ENCODE measurements at regions not wholly inside any gene's neighbourhood (a gene's known extent, or its start where the extent isn't known, plus 50 kb on each side); places are given as distances from the start of the nearest gene placed in this dataset.

DNA sequence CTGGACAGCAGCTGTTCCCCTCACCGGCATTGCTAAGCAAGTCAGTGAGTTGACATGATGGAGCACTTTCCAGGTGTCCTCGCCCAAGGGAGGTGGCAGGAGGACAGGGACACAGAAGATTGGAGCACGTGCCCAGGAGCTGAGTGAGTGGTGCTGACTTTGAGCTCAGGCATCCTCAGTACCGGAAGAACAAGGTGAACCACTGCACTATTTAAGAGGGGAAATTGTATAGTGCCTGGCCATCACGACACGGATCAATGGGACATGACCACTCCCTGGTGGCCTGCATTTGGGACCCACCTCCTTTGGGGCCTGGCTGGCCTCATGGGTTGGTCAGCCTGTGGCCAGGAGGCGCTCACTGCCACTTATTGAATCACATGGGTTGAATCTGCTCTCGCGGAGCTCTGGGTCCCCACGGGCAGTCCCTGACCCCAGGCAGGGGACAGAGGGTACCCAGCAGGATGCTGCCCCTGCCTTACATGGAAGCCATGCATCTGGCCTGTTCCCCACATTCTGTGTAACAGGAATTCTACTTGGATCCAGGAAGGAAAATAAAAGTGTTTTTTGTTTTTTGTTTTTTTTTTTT, 206.9 kb upstream of the ZNF536 start:
- TF ChIP-seq MAX (IDR thresholded peaks at IDR 0.05) (no peak), EZH2 (IDR thresholded peaks at IDR 0.05) (no peak), ZNF274 (IDR thresholded peaks at IDR 0.05; ENCODE audit: low read depth, low read length) (no peak), ZFX (IDR thresholded peaks at IDR 0.05) (no peak), EZH2phosphoT487 (IDR thresholded peaks at IDR 0.05; ENCODE audit: borderline replicate concordance) (no peak), SIN3A (IDR thresholded peaks at IDR 0.05; ENCODE audit: low read depth) (no peak), SP1 (IDR thresholded peaks at IDR 0.05; ENCODE audit: low read depth) (no peak), EGR1 (IDR thresholded peaks at IDR 0.05; ENCODE audit: low read depth) (no peak), YY1 (IDR thresholded peaks at IDR 0.05; ENCODE audit: extremely low read depth, insufficient replicate concordance, low read depth, low read length) (no peak), POLR2AphosphoS5 (IDR thresholded peaks at IDR 0.05; ENCODE audit: low read depth, low read length) (no peak), REST (IDR thresholded peaks at IDR 0.05; ENCODE audit: low read depth) (no peak), ELF1 (IDR thresholded peaks at IDR 0.05; ENCODE audit: borderline replicate concordance, low read depth) (no peak)
- TF ChIP-seq, protein P1, sequence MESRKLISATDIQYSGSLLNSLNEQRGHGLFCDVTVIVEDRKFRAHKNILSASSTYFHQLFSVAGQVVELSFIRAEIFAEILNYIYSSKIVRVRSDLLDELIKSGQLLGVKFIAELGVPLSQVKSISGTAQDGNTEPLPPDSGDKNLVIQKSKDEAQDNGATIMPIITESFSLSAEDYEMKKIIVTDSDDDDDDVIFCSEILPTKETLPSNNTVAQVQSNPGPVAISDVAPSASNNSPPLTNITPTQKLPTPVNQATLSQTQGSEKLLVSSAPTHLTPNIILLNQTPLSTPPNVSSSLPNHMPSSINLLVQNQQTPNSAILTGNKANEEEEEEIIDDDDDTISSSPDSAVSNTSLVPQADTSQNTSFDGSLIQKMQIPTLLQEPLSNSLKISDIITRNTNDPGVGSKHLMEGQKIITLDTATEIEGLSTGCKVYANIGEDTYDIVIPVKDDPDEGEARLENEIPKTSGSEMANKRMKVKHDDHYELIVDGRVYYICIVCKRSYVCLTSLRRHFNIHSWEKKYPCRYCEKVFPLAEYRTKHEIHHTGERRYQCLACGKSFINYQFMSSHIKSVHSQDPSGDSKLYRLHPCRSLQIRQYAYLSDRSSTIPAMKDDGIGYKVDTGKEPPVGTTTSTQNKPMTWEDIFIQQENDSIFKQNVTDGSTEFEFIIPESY (IDR thresholded peaks at IDR 0.05; ENCODE audit: extremely low read depth, insufficient replicate concordance, low read length), result no peak
- TF ChIP-seq, protein P2, sequence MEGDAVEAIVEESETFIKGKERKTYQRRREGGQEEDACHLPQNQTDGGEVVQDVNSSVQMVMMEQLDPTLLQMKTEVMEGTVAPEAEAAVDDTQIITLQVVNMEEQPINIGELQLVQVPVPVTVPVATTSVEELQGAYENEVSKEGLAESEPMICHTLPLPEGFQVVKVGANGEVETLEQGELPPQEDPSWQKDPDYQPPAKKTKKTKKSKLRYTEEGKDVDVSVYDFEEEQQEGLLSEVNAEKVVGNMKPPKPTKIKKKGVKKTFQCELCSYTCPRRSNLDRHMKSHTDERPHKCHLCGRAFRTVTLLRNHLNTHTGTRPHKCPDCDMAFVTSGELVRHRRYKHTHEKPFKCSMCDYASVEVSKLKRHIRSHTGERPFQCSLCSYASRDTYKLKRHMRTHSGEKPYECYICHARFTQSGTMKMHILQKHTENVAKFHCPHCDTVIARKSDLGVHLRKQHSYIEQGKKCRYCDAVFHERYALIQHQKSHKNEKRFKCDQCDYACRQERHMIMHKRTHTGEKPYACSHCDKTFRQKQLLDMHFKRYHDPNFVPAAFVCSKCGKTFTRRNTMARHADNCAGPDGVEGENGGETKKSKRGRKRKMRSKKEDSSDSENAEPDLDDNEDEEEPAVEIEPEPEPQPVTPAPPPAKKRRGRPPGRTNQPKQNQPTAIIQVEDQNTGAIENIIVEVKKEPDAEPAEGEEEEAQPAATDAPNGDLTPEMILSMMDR (IDR thresholded peaks at IDR 0.05 in 2 of 3, conservative IDR thresholded peaks at IDR 0.05 in 1 of 3; ENCODE audit: borderline replicate concordance in 1 of 3, insufficient read depth in 1 of 3, low read depth in 2 of 3, low read length in 2 of 3), result no peak
- POLR2A ChIA-PET, result no interaction called here

More for the DNA sequence above, 206.9 kb upstream of the ZNF536 start:
- H3K4me2 ChIP-seq (ENCODE audit: low read length), result no peak overlapping the region
- H3K27me3 ChIP-seq (ENCODE audit: insufficient read depth, low read length), result peaks cover 15% of the 10 kb centered on the region; the same call in 1 of the 2 replicates
- H2AFZ ChIP-seq (ENCODE audit: low read depth, low read length, poor library complexity, severe bottlenecking), result no peak overlapping the region
- no peaks in the 10 kb centered on the region for H3K4me1 ChIP-seq (ENCODE audit: control insufficient read depth in 1 of 2, insufficient read depth in 2 of 2, low read length in 2 of 2)
- ChIA-PET RAD21 (ENCODE audit: low non-redundant PET in 1 of 2, low total read pairs in 2 of 2, uncharacterized antibody in 2 of 2, unreplicated experiment in 2 of 2) (no interaction called here), CTCF (no interaction called here)
- no peaks in the 10 kb centered on the region for H3K9me3 ChIP-seq (ENCODE audit: control insufficient read depth in 1 of 2, insufficient read depth in 1 of 2, low read depth in 1 of 2, low read length in 2 of 2)
- H3K36me3 ChIP-seq (ENCODE audit: control insufficient read depth in 1 of 2, insufficient read depth in 2 of 2, low read length in 2 of 2), result no peaks in the 10 kb centered on the region
- no peak overlapping the region for H3K27ac ChIP-seq (ENCODE audit: low read depth, low read length)
- no peak overlapping the region for H3K9ac ChIP-seq (ENCODE audit: low read length)
- DNase-seq (ENCODE audit: low read depth, low spot score), result no peak
- H4K20me1 ChIP-seq (ENCODE audit: insufficient read depth), result no peaks in the 10 kb centered on the region
- H3K9me2 ChIP-seq (ENCODE audit: insufficient read depth), result no peaks in the 10 kb centered on the region
- H3K4me3 ChIP-seq (replicated peaks in 1 of 2; ENCODE audit: low read depth in 1 of 2, low read length in 2 of 2), result no peak overlapping the region
- no peak for ATAC-seq
- no peaks in the 10 kb centered on the region for H3K79me2 ChIP-seq (ENCODE audit: insufficient read depth, low read length)
- BruUV-seq (replicated peaks), result no TSS peak
- intact Hi-C loops (cut with micrococcal nuclease), result no loop called here
